ENCODE measurements at regions not wholly inside any gene's neighbourhood (a gene's known extent, or its start where the extent isn't known, plus 50 kb on each side); places are given as distances from the start of the nearest gene placed in this dataset.

DNA sequence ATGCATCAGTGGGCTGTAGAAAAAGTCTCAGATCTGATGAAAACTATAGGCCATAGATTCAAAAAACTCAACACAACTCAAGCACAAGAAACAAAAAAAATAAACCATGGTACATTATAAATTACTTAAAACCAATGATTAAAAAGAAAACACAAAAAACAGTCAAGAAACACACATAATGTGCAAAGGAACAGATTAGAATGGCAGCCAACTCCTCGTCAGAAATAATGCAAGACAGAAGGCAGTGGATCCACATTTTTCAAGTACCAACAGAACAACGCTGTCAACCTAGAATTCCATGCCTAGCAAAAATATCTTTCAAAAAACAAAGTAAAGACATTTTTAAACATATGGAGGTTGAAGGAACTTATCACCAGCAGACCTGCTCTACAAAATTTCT, 69.7 kb downstream of the PSMB1 start:
- DNase-seq = no peak

DNA sequence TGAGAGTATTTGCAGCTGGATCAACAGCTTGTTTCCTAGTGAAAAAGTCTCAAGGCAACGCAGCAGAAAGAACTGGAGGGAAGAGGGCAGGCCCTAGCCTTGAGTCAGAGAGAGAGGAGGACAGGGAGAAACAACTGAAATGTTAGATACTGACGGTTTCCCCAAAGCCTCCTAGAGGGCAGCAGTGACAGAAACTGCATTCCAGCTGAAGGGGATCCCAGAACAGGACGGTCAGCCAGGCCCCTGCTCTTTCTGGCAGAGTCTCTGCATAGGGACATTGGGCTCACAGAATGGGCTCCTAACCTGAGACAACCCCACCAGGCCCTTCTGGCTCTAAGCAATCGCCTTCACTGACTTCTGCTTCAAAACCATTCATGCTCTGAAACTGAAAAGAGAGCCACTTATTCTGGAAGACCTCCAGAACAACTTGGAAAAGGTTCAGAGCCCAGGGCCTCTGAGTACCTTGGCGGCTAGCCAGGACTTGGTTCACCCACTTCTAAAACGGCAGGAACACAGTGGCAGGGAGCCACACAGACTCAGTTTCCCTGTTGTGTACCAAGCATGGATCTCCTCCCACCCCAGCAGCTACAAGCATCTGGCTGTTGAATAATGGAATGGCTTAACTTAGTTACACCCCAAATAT, 72.9 kb downstream of the PSMB1 start:
- DNase-seq = no peak

- no peak for DNase-seq
Observed at GRCh38 chr6:170476360-170476759, 76.7 kb downstream of the PSMB1 start.

DNA sequence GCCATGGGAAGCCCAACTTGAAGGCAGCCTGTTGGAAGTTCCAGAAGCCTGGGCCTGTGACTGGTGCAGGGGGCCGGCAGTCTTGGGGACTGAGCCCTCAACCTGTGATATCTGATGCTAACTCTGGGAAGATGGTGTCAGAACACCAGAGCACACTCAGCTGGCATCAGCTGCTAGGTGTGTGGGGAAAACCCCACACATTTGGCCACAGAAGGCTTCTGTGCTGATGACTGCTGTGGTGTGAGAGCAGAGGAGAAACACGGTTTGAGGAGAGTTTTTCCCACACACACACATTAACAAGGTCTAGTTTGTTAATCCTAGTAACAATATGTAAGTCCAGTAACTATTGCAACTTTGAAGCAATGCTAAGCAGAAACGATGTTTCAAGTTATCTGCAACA, 78.0 kb downstream of the PSMB1 start:
- no peak for DNase-seq

GRCh38 chr6:170473801-170474200, 79.3 kb downstream of the PSMB1 start:
- no peak for DNase-seq

DNA sequence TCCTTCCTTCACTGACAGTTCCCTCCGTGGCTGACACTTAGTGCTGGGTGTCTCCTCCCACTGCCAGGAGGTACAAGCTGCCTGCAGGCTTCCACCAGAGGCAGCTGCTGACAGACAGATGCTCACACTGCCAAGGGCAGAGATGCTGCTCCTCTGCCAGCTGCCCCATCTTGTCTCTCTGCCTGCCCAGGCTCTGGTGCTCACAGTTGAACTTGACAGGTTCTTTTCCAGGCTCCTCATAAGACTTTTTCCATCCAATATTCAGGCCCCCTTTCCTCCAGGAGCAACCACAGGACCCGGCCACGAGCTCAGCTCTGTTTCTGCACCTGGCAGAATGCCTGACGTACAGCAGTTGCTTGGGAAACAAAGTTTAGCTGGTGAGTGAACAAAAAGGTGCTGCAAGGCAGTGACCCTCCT, 79.8 kb downstream of the PSMB1 start:
- DNase-seq = no peak

GRCh38 chr6:170471491-170471890, 81.6 kb downstream of the PSMB1 start:
- DNase-seq = no peak

DNA sequence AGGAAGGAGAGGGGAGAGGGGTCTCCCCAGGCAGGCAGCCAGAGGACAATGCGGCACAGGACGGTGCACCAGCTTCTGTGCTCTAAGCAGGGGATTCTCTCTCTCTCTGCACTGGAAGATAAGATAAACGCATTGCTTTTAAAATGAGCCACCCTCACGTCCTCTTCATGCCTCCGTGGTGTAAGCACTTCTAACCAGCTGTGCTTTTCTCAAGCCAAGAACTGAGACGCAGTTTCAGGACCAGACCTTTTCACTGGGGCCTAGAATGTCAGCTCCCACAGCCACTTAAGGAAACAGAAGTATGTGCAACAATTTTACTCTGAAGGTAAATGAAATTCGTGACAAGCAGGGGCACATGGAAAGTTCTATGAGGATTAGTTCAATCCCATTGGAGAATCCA, 82.4 kb downstream of the PSMB1 start:
- no peak for DNase-seq

DNA sequence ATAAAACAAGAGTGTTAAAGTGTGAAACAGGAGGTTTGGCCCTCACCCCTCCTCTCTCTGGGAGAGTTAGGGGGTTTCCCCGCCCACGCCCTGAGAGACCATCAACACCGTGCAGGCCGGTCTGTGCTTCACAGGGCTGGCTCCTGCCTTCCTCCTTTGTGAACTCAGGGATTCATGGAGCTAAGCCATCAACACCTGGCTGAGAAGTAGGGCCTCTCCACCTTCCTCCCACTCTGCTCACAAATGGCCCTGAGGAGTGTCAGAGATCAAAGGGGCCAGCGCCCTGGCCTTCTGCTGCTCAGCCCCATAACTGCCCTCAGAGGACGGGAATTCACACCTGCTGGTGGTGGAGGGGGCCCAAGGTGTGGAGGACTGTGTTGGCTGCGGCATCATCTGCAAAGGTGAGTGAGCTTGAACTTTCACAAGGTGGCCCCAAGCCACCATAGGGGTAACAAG, 88.6 kb downstream of the PSMB1 start:
- no peak for DNase-seq

GRCh38 chr6:170464080-170464479, 89.0 kb downstream of the PSMB1 start:
- no peak for DNase-seq

DNA sequence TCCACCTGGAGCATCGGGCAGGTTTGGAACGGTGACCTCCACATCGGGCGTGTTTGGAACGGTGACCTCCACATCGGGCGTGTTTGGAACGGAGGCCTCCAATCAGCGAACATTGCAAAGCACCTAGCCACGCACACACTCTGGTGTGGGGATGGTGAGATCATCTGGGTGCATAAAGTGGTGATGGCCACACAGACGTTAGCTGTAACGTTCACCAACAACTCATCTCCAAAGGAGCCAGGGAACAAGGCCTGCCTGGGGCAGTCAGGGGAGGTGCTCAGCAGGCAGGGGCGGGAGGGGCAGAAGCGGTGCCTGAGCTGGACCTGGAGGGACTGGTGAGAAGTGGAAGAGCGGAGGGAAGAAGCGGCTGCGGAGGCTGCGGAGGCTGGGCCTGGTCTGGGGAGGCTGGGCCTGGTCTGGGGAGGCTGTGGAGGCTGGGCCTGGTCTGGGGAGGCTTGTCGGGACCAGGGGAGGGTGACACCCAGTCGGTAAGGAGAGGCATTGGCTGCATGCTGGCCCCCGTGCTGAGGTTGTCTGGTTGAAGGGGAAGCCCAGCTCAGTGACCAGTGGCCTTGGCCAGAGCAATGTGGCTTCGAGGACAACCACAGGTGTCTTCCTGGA, 89.9 kb downstream of the PSMB1 start:
- DNase-seq = no peak

- DNase-seq = no peak
Observed at GRCh38 chr6:170462366-170463020, 90.6 kb downstream of the PSMB1 start.

DNA sequence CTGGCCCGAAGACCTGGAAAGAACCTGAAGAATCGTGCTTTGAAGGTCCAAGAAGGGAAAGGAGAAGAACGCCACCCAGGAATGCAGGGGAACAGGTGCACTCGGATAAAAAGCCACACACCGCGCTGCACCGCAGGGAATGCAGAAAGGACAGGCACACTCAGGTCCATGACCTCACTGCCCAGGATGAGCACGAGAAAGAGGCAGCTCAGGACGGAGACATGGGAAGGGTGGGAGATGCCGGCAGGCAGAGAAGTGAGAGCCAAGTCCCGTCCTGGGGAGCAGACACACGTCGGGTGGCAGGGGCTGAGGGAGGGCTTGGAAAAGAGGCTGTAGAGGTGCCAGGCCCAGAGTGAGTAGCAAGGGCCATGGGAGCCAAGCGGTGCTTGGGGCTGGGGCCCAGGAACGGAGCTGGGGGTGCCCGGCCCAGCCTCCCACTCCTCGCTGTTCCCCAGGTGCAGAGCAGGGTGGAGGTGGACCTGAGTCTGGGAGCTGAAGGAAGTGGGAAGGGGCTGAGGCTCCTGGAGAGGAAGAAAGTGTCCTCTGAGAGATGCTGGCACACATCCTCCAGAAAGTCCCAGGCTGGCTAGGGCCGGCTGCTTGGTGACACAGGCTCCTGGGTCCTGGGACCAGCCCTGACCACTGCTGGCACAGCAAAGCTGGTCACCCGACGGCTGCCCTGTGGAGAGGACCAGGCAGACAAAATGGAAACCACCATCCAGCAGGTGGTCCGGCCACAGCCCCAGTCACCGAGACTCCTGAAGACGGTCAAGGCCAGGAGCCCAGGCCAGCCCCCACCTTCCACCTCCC, 91.3 kb downstream of the PSMB1 start:
- no peak for DNase-seq

DNA sequence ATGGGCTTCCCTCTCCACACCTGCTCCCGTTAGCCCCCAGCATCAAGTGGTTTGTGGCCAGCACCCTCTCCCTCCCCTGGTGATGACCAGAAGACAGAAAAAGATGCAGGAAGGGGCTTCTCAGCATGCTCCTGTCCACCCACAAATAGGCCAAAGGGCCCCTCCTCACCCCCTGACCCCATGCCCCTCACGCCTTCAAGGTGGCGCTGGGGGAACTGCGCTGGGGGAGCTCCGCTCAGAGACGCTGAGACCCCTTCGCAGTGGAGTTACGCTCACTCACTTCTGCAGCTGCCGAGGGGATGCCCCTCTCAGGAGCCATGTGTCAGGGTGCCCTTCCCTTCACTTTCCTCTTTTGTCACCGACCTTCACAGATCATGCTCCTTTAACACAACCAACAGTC, 92.0 kb downstream of the PSMB1 start:
- DNase-seq = no peak

GRCh38 chr6:170460641-170461040, 92.5 kb downstream of the PSMB1 start:
- no peak for DNase-seq

DNA sequence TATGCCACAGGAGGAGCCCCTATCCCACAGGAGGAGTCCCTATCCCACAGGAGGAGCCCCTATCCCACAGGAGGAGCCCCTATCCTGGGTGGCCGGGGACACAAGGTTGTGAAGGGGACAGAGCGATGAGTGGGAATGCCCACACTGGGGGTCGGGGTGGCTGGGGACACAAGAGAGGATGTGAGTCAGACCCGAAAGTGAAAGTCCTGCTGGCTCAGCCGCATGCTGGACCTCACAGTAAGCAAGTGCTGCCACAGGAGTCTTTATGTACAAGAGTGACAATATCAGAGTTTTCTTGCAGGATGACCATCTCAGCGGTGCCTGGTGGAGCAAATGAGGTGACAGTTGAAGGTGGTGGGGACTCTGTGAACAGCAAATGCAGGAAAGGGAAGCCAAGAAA, 93.7 kb downstream of the PSMB1 start:
- DNase-seq = peak; percentile 26

GRCh38 chr6:170456886-170457698, 96.0 kb downstream of the PSMB1 start:
- no peak for DNase-seq

All from activated CD4-positive, alpha-beta T cell treated with anti-CD3 and anti-CD28 coated beads, Interleukin-2, amount 50 U/mL, for 16 hours (primary cell).